GM10266 (cell line): ENCODE measurements at regions not wholly inside any gene's neighbourhood (a gene's known extent, or its start where the extent isn't known, plus 50 kb on each side); places are given as distances from the start of the nearest gene placed in this dataset.
A peak's percentile ranks its signal among the peaks of the same experiment; 100 is the strongest.

Experiments used
- DNase-seq: peaks from one replicate; pipeline ENCODE4 v3.0.0; 2012; ENCODE audit errors: extremely low spot score
- TF ChIP-seq, protein P1 (sequence below): IDR thresholded peaks from 2 replicates; pipeline ENCODE4 v1.5.1; 2012; ENCODE audit warnings: mild to moderate bottlenecking, low read depth; ENCODE audit not compliant: control insufficient read depth, insufficient read depth; ENCODE audit errors: missing control alignments

- no peak for DNase-seq
Observed at GRCh38 chr18:22557168-22557941, 139.6 kb upstream of the CTAGE1 start.

GRCh38 chr18:22558945-22559385 lies 141.2 kb upstream of the CTAGE1 start:
- TF ChIP-seq, protein P1, sequence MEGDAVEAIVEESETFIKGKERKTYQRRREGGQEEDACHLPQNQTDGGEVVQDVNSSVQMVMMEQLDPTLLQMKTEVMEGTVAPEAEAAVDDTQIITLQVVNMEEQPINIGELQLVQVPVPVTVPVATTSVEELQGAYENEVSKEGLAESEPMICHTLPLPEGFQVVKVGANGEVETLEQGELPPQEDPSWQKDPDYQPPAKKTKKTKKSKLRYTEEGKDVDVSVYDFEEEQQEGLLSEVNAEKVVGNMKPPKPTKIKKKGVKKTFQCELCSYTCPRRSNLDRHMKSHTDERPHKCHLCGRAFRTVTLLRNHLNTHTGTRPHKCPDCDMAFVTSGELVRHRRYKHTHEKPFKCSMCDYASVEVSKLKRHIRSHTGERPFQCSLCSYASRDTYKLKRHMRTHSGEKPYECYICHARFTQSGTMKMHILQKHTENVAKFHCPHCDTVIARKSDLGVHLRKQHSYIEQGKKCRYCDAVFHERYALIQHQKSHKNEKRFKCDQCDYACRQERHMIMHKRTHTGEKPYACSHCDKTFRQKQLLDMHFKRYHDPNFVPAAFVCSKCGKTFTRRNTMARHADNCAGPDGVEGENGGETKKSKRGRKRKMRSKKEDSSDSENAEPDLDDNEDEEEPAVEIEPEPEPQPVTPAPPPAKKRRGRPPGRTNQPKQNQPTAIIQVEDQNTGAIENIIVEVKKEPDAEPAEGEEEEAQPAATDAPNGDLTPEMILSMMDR = no peak
- DNase-seq = no peak

More at GRCh38 chr18:22557168-22557941, 139.6 kb upstream of the CTAGE1 start:
- TF ChIP-seq, protein P1 = no peak

DNA sequence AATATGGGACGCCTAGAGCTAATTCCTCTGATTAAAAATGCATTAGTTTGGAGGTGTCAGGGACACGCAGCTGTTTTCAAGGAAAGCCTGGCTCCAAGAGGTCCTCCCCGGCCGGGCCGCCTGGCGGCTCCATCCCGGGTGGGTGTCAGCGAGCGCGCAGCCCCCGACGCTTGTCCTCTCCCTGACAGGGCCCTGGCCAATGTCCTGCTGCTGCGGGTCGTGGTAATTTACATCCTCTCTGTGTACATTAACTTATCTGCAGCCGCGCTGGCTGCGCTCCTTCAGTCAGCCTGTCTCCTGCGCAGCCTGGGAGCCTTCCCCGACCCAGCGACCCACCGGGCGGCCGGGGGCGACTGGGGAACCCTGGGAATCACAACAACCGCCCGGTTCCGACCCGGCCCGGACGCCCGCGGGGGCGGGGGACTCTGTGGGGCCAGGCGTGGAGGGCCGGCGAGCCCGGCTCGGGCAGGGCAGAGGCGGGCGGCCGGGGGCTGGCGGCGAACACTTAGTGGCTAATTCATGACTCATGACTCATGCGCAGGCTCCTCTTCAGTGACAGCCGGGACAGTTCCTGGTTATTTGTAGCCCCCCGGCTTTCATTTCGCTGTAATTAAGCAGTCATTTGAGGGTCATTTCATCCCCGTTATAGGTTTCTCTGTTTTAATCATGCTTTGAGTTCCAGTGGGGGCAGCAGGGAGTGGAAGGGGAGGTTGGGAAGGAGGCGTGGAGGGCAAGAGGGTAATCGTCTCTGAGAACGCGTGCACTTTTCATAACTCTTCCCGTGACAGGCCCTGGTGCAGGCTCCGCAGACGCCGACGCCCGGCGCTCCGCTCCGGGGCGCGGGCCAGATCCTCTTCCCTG lies 141.9 kb upstream of the CTAGE1 start:
- TF ChIP-seq, protein P1 = no peak
- peak; percentile 35 for DNase-seq

GRCh38 chr18:22560275-22560610 lies 142.5 kb upstream of the CTAGE1 start:
- TF ChIP-seq, protein P1 = no peak

DNA sequence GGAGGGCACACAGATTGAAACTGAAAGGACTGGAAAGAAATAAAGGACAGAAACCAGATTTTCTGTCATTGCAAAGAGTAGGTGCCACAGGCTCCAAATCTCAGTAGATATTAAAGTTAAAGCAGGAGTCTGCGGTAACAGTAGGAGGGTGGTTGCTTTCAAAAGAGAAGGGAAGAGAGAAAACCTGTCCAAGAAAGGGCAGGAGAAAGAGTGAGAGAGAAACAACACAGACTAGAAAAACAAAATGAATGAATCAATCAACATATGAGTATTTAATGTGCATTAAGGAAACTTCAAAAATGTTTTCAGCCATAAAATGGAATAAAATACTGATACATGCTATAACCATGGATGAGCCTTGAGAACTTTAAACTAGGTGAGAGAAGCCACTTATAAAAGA lies 143.1 kb upstream of the CTAGE1 start:
- DNase-seq = no peak
- TF ChIP-seq, protein P1 = no peak

More at GRCh38 chr18:22560275-22560610, 142.5 kb upstream of the CTAGE1 start:
- DNase-seq = no peak

GRCh38 chr18:22563164-22563583 lies 145.5 kb upstream of the CTAGE1 start:
- DNase-seq = peak; percentile 71

More at GRCh38 chr18:22563164-22563583, 145.5 kb upstream of the CTAGE1 start:
- TF ChIP-seq, protein P1 = peak; percentile 64
